ENCODE measurements at regions not wholly inside any gene's neighbourhood (a gene's known extent, or its start where the extent isn't known, plus 50 kb on each side); places are given as distances from the start of the nearest gene placed in this dataset.
A peak's percentile ranks its signal among the peaks of the same experiment; 100 is the strongest.

DNA sequence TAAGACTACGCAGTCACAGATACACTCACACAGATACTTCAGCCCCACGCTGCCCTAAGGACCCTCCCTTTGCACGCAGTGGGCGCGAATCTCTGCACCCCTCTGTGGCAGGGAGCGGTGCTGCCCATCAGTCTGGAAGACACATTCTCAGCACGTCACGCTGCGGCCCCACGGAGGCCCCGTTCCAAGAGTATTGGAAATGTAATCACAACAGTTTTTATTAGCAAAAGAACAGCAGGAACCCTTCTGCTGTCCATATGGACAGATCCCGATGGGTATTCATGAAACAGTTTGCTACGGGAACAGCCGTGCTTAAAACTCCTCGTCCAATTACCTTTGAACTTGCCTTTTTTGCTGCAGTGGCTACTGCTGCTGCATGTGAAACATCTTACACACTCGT is 131.0 kb downstream of the RPS24 start:
- no peak for DNase-seq

DNA sequence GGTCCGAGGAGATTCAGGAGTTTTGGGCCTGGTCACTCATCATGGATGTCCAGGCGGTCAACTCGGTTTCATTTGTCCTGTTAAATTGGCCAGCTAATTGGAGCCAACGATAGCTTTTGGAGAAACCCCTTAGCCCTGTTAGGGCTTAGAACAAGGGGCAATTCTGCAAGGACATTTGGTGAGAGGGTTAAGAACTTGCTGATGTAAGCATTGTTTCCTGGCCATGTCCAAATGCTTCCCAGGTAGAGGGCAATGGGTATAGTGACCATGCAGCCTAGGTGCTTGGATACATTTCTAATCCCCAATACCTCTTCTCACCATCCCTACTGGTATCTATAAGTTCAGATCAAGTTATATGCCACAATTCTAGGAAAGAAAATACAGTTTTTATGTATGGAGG is 131.5 kb downstream of the RPS24 start:
- DNase-seq: no peak

GRCh38 chr10:78165617-78166016 is 132.0 kb downstream of the RPS24 start:
- DNase-seq: peak; percentile 41

DNA sequence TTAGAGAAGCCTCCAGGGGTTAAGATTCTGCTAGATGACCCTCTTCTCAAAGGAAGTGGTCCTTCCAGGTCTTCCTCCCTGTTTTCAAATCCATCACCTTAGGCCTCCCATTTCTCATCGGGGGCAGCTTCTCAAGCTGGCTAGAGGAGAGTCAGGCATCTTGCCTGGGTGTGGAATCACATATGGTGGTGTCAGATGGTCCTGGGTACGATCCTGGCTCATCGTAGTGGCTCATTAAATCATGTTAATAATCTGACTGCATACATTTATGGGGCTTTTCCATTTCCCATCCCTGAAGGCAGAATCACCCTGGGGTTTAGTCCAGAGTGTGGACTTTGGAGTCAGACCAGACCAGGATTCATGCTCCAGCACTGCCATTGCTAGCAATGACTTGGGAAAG is 132.6 kb downstream of the RPS24 start:
- DNase-seq: no peak

DNA sequence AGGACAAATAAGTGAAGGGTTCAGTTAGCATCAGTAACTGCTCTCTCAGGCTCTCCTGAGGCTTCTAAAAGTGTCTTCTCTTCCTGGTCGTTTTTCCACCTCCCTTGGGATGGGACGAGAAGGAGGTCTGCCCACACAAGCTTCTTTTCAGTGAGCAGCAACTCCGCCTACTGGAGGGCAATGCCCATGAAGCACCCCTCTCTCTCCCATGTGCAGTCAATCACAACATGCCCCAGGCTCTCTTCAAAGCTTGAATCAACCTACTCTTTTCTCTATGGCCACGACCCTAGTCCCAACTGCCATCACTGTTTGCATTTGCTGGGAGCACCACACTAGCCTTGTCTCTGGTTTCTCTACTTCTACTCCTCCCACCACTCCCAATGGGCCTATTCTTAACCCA is 135.6 kb downstream of the RPS24 start:
- DNase-seq: no peak

DNA sequence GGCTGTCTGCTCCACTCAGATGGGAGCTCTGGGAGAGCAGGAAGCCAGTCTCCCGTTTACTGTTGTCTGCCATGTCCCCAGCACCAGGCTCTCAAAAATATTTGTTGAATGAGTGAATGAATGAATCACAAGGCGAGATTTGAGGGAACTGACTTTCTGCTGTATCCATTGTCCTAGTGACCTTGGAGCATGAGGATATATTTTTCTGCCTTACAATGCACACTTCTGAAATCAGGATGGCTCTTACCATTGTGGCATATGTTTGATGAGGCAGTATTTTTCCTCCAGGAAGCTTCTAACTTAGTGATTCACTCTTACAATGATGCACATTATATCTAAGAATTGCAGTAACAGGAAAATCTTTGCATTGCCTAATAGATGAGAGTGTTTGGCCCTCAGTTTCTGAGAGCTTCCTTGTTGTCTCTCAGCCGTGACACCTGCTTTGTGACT is 136.4 kb downstream of the RPS24 start:
- DNase-seq: no peak

- DNase-seq: no peak
Observed at GRCh38 chr10:78171633-78172400, 138.2 kb downstream of the RPS24 start.

- no peak for DNase-seq
Observed at GRCh38 chr10:78173360-78174015, 139.8 kb downstream of the RPS24 start.

DNA sequence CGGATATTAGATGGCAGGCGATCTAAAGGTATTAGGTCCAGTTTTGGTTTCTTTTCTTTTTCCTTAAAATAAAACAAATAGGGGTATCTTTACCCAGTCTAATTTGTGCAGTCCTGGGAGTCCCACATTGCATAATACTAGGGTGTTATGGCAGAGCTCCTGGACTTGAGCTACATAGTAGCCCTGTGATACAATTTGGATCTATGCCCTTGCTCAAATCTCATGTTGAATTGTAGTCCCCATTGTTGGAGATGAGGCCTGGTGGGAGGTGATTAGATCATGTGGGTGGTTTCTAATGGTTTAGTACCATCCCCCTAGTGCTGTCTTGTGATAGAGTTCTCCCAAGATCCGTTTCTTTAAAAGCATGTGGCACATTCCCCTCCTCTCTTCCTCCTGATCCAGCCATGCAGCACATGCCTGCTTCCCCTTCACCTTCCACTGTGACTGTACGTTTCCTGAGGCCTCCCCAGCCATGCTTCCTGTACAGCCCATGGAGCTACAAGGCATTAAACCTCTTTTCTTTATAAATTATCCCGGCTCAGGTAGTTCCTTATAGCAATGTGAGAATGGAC is 141.9 kb downstream of the RPS24 start:
- DNase-seq: no peak

GRCh38 chr10:78176320-78177317 is 143.0 kb downstream of the RPS24 start:
- DNase-seq: no peak

DNA sequence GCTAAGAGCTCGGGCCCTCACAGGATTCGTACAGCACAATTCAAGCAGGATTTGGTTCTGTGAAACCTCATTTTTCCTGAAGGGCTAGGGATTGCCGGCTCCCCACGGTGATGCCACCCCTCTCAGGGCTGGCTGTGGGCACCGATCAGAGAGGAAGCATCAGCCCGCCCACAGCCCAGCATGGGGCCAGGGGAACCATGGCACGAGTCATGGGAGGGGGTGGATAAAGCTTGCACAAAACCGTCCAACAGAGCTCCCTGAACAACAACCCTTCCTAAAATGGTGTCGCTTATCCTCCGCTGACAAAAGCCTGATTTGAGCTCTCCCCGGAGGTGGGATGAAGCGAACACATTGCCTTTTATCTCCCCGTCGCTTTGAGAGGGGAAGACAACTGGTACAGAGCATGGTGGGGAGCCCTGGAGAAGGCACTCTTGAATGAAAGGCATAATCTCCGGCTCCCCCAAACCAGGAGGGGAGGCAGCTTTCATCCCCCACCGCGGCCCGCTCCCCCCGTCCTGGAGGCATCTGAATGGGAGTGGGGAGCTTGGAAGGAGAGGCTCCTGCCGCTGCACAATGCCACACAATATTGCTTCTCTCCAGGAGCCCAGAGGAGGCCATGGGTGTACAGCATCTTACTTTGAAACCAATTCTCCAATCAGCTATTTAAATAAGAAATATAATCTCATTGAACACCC is 144.0 kb downstream of the RPS24 start:
- DNase-seq: no peak

- no peak for DNase-seq
Observed at GRCh38 chr10:78178397-78178796, 144.7 kb downstream of the RPS24 start.

DNA sequence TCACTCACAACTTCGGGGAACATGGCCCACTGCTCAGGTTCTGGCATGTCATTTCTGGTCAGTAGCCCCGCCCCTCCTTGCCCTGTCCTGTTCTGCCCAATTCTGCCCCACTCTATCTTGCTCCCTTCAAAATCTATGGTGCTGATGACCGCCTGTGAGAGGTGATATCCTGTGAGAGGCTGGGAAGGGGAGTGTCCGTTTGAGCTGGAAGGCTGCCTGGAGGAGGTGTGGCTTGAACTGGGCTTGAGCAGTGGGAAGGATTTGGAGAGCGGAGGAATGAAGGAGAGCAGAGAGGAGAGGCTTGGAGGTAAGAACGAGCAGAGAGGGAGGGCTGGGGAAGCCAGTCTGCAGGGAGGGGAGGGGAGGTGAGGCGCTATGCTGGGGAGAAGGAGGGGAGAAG is 145.3 kb downstream of the RPS24 start:
- DNase-seq: no peak

DNA sequence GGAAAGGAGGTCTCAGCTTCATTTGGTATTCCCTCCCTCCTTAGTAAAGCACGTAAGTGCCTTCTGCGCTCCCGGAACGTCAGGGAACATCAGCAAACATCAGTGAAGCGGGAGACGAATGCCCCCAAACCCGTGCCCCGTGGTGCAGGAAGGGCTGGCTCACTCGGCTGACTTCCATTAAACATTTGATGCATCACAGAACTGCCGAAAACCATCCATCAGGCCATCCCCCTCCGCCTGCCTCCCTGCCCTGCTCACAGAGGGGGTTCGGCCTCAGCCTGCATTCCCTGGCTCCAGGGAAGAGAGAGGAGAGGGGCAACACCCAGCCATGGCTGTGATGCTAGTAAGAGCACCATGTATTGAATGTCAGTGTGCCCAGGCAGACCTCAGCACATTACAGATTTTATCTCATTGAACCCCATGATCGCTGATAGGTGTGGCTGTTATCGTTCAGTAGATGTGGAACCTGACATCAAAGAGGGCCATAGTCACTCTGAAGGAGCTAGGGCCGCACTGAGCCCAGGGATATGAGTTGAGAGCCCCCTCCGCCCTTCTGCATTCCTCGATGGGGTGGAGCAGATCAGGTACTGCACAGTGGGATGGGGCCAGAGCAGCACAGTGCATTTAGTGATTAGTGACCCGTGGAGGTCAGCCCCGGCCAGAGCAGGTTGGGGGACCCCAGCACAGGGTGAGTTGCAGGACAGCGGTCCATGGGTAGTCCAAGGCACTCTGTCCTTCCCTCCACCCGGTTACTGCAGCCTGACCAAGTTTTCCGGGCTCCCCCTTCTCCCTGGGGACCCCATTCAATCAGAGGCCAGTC is 146.4 kb downstream of the RPS24 start:
- no peak for DNase-seq

DNA sequence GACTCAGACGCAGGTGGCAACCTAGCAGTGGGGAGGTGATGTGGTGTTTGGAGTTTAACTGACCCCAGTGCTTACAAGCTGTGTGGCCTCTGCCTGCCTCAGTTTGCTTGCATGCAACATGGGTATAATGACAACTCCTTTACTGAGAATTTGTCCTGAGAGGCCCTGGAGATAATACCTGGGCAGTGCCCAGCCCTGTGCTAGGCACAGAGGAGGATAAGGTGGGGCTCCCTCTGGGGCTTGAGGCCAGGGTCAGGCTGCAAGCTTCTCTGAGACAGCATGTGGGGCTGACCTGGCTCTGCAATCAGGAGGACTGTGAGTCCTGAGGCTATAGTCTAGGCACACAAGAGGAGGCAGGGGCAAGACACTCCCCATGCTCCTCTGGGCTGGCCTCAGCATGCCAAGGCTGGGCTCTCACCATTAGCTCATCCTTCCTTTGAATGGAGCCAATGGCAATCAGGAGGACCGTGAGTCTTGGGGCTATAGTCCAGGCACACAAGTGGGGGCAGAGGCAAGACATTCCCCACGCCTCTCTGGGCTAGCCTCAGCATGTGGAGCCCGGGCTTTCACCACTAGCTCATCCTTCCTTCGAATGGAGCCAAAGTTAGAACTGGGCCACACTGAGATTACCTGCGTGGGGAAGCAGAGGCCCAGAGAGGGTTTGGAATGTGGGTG is 147.9 kb downstream of the RPS24 start:
- DNase-seq: no peak

DNA sequence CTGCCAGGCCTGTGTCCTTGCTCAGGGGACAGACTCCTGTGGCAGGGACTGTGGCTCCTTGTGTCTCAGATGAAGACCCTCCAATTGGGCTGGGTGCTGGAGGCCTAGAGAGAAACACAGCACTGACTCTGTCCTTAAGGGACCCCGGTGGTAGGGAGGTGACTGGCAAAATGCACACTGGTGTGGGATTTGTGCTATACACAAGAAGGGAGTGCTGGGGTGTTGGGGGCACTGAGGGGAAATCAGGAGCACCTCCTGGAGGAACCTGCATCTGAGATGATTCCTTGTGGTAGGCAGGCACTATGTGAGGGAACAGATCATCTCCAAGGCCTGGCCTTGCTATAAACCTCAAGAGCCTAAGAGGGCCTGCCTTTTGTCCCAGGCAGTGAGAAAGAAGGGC is 149.2 kb downstream of the RPS24 start:
- no peak for DNase-seq

- no peak for DNase-seq
Observed at GRCh38 chr10:78184851-78185692, 151.4 kb downstream of the RPS24 start.

- no peak for DNase-seq
Observed at GRCh38 chr10:78185693-78186055, 152.0 kb downstream of the RPS24 start.

- DNase-seq: no peak
Observed at GRCh38 chr10:78186572-78186971, 152.9 kb downstream of the RPS24 start.

GRCh38 chr10:78187371-78187770 is 153.7 kb downstream of the RPS24 start:
- DNase-seq: no peak
